GM23338 (cell line): ENCODE measurements at regions not wholly inside any gene's neighbourhood (a gene's known extent, or its start where the extent isn't known, plus 50 kb on each side); places are given as distances from the start of the nearest gene placed in this dataset.

Experiments used
- ATAC-seq: fragments of 200-7000 bp; cut with Tn5 transposase; 3 replicates; pipeline ENCODE4 v1.9.1; 2020
- DNase-seq: peaks from one replicate; pipeline ENCODE4 v3.0.0-alpha.2; 2015; ENCODE audit warnings: low spot score
- H2AFZ ChIP-seq: fragments of 200-600 bp; sonication (generic); 2 replicates; pipeline ENCODE4 v1.8.0; 2016; ENCODE audit warnings: antibody characterized with exemption, mild to moderate bottlenecking, moderate library complexity
- H3F3A ChIP-seq: fragments of 200-600 bp; sonication (generic); replicated peaks from 2 replicates; pipeline ENCODE4 v1.8.0; 2017; ENCODE audit warnings: antibody characterized with exemption, mixed run types, low read depth
- H3K27ac ChIP-seq: fragments of 200-600 bp; sonication (generic); 2 replicates; pipeline ENCODE4 v1.6.1; 2016; ENCODE audit warnings: low read depth
- H3K27me3 ChIP-seq: fragments of 200-600 bp; sonication (generic); 2 replicates; pipeline ENCODE4 v1.8.0; 2016; ENCODE audit warnings: mild to moderate bottlenecking, mixed run types, moderate library complexity; ENCODE audit not compliant: insufficient read depth
- H3K36me3 ChIP-seq: fragments of 200-600 bp; sonication (generic); 2 replicates; pipeline ENCODE4 v1.8.0; 2016; ENCODE audit warnings: mild to moderate bottlenecking; ENCODE audit not compliant: insufficient read depth
- H3K4me1 ChIP-seq: fragments of 200-600 bp; sonication (generic); 2 replicates; pipeline ENCODE4 v1.8.0; 2016; ENCODE audit warnings: mild to moderate bottlenecking, moderate library complexity; ENCODE audit not compliant: insufficient read depth
- H3K4me2 ChIP-seq: fragments of 200-600 bp; sonication (generic); 2 replicates; pipeline ENCODE4 v1.7.1; 2017; ENCODE audit warnings: mixed run types
- H3K4me3 ChIP-seq: fragments of 200-600 bp; sonication (generic); 2 replicates; pipeline ENCODE4 v1.6.1; 2016; ENCODE audit warnings: mixed run types
- H3K79me2 ChIP-seq: fragments of 200-600 bp; sonication (generic); replicated peaks from 2 replicates; pipeline ENCODE4 v1.8.0; 2017; ENCODE audit warnings: mild to moderate bottlenecking; ENCODE audit not compliant: insufficient read depth
- H3K9me2 ChIP-seq: fragments of 200-600 bp; sonication (generic); 2 replicates; pipeline ENCODE4 v1.8.0; 2017; ENCODE audit not compliant: insufficient read depth
- H4K20me1 ChIP-seq: fragments of 200-600 bp; sonication (generic); replicated peaks from 2 replicates; pipeline ENCODE4 v1.8.0; 2017; ENCODE audit warnings: mild to moderate bottlenecking; ENCODE audit not compliant: insufficient read depth
- H3K27ac Mint-ChIP-seq: 2 replicates; pipeline ENCODE4 v1.8.0; 2020; ENCODE audit warnings: inconsistent platforms, mild to moderate bottlenecking, moderate library complexity, mixed read lengths
- H3K27me3 Mint-ChIP-seq: 3 replicates; pipeline ENCODE4 v1.8.0; 2022; ENCODE audit warnings: low read depth, mild to moderate bottlenecking, moderate library complexity, mixed read lengths, inconsistent platforms; ENCODE audit not compliant: insufficient read depth, poor library complexity
- H3K36me3 Mint-ChIP-seq: 3 replicates; pipeline ENCODE4 v1.8.0; 2021; ENCODE audit warnings: low read depth, mild to moderate bottlenecking, inconsistent platforms, moderate library complexity, mixed read lengths
- H3K4me1 Mint-ChIP-seq: 3 replicates; pipeline ENCODE4 v1.8.0; 2020; ENCODE audit warnings: mild to moderate bottlenecking, inconsistent platforms, mixed read lengths
- H3K4me3 Mint-ChIP-seq: 3 replicates; pipeline ENCODE4 v1.8.0; 2021; ENCODE audit warnings: moderate library complexity, mild to moderate bottlenecking, inconsistent platforms, mixed read lengths
- H3K9me3 Mint-ChIP-seq: 3 replicates; pipeline ENCODE4 v1.8.0; 2020; ENCODE audit warnings: moderate library complexity, mild to moderate bottlenecking, inconsistent platforms, mixed read lengths
- CREB1 ChIP-seq: fragments of 250-450 bp; sonication (Bioruptor Pico); IDR thresholded peaks from 2 replicates; pipeline ENCODE4 v1.5.0; 2020; ENCODE audit warnings: low read depth, mild to moderate bottlenecking, moderate library complexity
- EZH2 ChIP-seq: fragments of 200-600 bp; sonication (generic); IDR thresholded peaks from one replicate; pipeline ENCODE4 v1.8.0; 2017; ENCODE audit warnings: antibody characterized with exemption, mild to moderate bottlenecking, low read depth; ENCODE audit not compliant: unreplicated experiment
- EZH2phosphoT487 ChIP-seq: fragments of 200-600 bp; sonication (generic); IDR thresholded peaks from one replicate; pipeline ENCODE4 v1.8.1; 2018; ENCODE audit warnings: antibody characterized with exemption; ENCODE audit not compliant: unreplicated experiment
- JUNB ChIP-seq: IDR thresholded peaks from one replicate; pipeline ENCODE4 v1.6.1; 2016; ENCODE audit warnings: antibody characterized with exemption; ENCODE audit not compliant: unreplicated experiment
- POLR2AphosphoS5 ChIP-seq: IDR thresholded peaks from 2 replicates; pipeline ENCODE4 v1.6.1; 2016; ENCODE audit warnings: antibody characterized with exemption, low read depth
- ZNF114 ChIP-seq: fragments of 250-450 bp; sonication (Bioruptor Pico); IDR thresholded peaks from 2 replicates; pipeline ENCODE4 v1.5.0; 2020; ENCODE audit warnings: mild to moderate bottlenecking, moderate library complexity
- ZNF331 ChIP-seq: fragments of 250-450 bp; sonication (Bioruptor Pico); IDR thresholded peaks from 2 replicates; pipeline ENCODE4 v1.5.0; 2020; ENCODE audit warnings: low read depth, mild to moderate bottlenecking, moderate library complexity
- TF ChIP-seq, protein P1 (sequence below): fragments of 250-450 bp; sonication (Bioruptor Pico); IDR thresholded peaks from 2 replicates; pipeline ENCODE4 v1.5.0; 2020; ENCODE audit warnings: mild to moderate bottlenecking, moderate library complexity
- TF ChIP-seq, protein P2 (sequence below), 2 experiments: fragments of 200-600 bp in 1 of 2; sonication (generic) in 1 of 2; conservative IDR thresholded peaks; 2 replicates each; pipeline versions ENCODE4 v1.5.1 to v1.6.1; 2016 to 2017; ENCODE audit warnings: antibody characterized with exemption in 2 of 2, low read depth in 2 of 2, mild to moderate bottlenecking in 2 of 2, moderate library complexity in 1 of 2

DNA sequence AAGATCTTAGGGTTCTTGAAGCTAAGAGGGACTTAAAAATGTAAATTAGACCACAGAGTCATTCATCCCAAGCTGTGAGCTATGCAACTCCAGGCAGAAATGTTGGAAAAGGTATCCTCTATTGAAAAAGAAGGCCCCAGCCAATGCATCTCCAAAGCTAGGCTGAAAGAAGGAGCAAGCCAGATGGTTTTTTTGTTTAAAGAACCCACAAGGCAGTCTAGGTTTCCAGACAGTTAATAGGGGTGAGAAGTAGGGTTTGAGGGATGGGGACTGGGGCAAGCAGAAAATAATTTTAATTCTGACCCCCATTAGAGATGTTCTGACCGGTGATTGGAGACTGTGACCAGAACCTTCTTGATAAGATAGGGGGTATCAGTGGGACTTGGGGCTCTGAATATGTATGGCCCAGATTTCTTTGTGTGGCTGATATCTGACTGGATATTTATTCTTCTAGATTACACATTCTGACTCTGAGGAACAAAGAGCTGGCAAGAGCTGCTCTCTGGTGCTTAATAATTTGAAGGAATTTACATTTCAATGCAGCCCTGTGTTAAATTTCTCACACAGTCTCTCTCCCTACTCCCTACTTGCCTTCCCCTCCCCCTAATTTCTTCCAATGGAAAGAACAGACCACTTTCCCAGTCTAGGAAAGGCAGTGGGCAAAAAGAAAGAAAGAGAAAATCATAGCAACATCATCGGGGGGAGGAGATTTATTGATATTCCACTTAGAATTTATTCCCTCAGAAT lies 104.9 kb downstream of the NUF2 start (continued):
- TF ChIP-seq, protein P1, sequence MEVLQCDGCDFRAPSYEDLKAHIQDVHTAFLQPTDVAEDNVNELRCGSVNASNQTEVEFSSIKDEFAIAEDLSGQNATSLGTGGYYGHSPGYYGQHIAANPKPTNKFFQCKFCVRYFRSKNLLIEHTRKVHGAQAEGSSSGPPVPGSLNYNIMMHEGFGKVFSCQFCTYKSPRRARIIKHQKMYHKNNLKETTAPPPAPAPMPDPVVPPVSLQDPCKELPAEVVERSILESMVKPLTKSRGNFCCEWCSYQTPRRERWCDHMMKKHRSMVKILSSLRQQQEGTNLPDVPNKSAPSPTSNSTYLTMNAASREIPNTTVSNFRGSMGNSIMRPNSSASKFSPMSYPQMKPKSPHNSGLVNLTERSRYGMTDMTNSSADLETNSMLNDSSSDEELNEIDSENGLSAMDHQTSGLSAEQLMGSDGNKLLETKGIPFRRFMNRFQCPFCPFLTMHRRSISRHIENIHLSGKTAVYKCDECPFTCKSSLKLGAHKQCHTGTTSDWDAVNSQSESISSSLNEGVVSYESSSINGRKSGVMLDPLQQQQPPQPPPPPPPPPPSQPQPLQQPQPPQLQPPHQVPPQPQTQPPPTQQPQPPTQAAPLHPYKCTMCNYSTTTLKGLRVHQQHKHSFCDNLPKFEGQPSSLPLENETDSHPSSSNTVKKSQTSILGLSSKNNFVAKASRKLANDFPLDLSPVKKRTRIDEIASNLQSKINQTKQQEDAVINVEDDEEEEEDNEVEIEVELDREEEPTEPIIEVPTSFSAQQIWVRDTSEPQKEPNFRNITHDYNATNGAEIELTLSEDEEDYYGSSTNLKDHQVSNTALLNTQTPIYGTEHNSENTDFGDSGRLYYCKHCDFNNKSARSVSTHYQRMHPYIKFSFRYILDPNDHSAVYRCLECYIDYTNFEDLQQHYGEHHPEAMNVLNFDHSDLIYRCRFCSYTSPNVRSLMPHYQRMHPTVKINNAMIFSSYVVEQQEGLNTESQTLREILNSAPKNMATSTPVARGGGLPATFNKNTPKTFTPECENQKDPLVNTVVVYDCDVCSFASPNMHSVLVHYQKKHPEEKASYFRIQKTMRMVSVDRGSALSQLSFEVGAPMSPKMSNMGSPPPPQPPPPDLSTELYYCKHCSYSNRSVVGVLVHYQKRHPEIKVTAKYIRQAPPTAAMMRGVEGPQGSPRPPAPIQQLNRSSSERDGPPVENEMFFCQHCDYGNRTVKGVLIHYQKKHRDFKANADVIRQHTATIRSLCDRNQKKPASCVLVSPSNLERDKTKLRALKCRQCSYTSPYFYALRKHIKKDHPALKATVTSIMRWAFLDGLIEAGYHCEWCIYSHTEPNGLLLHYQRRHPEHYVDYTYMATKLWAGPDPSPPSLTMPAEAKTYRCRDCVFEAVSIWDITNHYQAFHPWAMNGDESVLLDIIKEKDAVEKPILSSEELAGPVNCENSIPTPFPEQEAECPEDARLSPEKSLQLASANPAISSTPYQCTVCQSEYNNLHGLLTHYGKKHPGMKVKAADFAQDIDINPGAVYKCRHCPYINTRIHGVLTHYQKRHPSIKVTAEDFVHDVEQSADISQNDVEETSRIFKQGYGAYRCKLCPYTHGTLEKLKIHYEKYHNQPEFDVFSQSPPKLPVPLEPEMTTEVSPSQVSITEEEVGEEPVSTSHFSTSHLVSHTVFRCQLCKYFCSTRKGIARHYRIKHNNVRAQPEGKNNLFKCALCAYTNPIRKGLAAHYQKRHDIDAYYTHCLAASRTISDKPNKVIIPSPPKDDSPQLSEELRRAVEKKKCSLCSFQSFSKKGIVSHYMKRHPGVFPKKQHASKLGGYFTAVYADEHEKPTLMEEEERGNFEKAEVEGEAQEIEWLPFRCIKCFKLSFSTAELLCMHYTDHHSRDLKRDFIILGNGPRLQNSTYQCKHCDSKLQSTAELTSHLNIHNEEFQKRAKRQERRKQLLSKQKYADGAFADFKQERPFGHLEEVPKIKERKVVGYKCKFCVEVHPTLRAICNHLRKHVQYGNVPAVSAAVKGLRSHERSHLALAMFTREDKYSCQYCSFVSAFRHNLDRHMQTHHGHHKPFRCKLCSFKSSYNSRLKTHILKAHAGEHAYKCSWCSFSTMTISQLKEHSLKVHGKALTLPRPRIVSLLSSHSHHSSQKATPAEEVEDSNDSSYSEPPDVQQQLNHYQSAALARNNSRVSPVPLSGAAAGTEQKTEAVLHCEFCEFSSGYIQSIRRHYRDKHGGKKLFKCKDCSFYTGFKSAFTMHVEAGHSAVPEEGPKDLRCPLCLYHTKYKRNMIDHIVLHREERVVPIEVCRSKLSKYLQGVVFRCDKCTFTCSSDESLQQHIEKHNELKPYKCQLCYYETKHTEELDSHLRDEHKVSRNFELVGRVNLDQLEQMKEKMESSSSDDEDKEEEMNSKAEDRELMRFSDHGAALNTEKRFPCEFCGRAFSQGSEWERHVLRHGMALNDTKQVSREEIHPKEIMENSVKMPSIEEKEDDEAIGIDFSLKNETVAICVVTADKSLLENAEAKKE, result no peak
- TF ChIP-seq EZH2 (no peak), POLR2AphosphoS5 (no peak), JUNB (no peak), ZNF114 (CRISPR knock-in tag) (no peak), ZNF331 (CRISPR knock-in tag) (no peak)

DNA sequence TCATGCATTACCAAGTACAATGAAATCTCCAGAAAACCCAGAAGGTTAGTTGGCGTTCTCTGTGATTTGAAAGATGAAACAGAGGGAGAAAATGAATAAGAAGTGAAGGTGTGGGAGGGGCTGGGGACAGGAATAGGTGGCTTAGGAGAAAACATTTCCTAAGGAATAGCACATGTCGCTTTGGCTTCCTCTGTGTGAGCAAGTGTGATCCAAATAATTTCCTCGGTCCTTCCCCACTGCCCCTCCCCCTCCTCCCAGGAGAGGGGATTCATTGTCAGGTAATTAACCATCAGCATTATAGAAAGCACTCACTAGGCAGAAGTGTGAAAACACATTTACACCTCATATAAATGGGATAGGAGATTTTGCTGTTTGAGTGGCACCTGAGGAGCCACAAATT lies 105.5 kb downstream of the NUF2 start:
- Histone ChIP-seq H3F3A (no peaks in the 10 kb centered on the region), H4K20me1 (no peaks in the 10 kb centered on the region), H3K4me2 (peak overlapping the region; percentile 53), H3K4me1 (peaks cover 16% of the 10 kb centered on the region), H3K79me2 (no peaks in the 10 kb centered on the region), H3K27ac (no peak overlapping the region), H3K36me3 (no peaks in the 10 kb centered on the region), H3K27me3 (no peaks in the 10 kb centered on the region), H2AFZ (peak overlapping the region; percentile 56), H3K9me2 (0 out of 2 replicates have a peak, but pooled peaks cover 8% of the 10 kb centered on the region), H3K4me3 (no peak overlapping the region)
- H3K4me1 Mint-ChIP-seq, result peaks cover 23% of the 10 kb centered on the region
- DNase-seq (no peak), ATAC-seq (no peak)
- H3K4me3 Mint-ChIP-seq, result no peak overlapping the region
- H3K27me3 Mint-ChIP-seq, result no peaks in the 10 kb centered on the region
- H3K27ac Mint-ChIP-seq, result no peak overlapping the region
- peaks cover 4% of the 10 kb centered on the region for H3K36me3 Mint-ChIP-seq
- peaks cover 5% of the 10 kb centered on the region for H3K9me3 Mint-ChIP-seq
- TF ChIP-seq ZNF114 (CRISPR knock-in tag), result no peak
- TF ChIP-seq, protein P2, sequence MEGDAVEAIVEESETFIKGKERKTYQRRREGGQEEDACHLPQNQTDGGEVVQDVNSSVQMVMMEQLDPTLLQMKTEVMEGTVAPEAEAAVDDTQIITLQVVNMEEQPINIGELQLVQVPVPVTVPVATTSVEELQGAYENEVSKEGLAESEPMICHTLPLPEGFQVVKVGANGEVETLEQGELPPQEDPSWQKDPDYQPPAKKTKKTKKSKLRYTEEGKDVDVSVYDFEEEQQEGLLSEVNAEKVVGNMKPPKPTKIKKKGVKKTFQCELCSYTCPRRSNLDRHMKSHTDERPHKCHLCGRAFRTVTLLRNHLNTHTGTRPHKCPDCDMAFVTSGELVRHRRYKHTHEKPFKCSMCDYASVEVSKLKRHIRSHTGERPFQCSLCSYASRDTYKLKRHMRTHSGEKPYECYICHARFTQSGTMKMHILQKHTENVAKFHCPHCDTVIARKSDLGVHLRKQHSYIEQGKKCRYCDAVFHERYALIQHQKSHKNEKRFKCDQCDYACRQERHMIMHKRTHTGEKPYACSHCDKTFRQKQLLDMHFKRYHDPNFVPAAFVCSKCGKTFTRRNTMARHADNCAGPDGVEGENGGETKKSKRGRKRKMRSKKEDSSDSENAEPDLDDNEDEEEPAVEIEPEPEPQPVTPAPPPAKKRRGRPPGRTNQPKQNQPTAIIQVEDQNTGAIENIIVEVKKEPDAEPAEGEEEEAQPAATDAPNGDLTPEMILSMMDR (conservative IDR thresholded peaks at IDR 0.05; ENCODE audit: low read depth in 2 of 2), result no peak
- no peak for TF ChIP-seq CREB1 (CRISPR knock-in tag)
- TF ChIP-seq EZH2phosphoT487, result no peak
